HG03135 (cell line): ENCODE measurements at regions not wholly inside any gene's neighbourhood (a gene's known extent, or its start where the extent isn't known, plus 50 kb on each side); places are given as distances from the start of the nearest gene placed in this dataset.
A peak's percentile ranks its signal among the peaks of the same experiment; 100 is the strongest.
"Not testable (repeated sequence)": the region's sequence is repeated elsewhere in the genome, so short reads cannot be mapped to it uniquely, and the experiment has no call there.

Experiments used
- ATAC-seq: cut with Tn5 transposase; IDR thresholded peaks from one replicate; pipeline ENCODE4 v1.9.1; 2021; ENCODE audit warnings: mild to moderate bottlenecking, moderate library complexity; ENCODE audit not compliant: unreplicated experiment

DNA sequence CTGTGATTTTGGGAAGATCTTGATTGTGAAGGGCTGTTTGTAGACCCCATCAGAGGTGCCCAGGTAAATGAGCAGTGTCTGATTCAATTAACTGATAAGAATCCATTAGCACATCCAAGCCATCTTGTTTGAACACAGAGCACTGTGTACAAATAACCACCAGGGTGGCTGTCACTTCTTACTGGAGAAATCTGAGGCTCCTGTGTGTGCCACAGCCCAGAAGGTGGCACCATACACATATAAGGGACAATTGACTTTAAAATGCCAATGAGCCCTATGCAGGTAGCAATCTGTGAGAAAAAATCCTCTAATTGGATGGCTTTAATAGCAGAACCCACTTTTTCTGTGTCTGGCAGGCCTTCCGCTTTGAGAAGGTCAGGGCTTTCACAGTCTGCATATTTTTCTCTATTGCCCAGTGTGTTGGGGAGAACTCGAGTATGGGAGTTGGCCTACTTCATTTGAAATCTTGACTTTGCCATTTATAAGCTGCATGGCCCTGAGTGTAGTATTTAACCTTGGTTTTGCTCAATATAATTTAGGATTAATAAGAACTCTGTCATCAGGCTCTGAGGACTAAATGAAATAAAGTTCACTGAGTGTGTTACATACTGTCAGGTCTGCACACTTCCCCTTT is 517.4 kb downstream of the CCSER2 start:
- ATAC-seq = peak; percentile 61

DNA sequence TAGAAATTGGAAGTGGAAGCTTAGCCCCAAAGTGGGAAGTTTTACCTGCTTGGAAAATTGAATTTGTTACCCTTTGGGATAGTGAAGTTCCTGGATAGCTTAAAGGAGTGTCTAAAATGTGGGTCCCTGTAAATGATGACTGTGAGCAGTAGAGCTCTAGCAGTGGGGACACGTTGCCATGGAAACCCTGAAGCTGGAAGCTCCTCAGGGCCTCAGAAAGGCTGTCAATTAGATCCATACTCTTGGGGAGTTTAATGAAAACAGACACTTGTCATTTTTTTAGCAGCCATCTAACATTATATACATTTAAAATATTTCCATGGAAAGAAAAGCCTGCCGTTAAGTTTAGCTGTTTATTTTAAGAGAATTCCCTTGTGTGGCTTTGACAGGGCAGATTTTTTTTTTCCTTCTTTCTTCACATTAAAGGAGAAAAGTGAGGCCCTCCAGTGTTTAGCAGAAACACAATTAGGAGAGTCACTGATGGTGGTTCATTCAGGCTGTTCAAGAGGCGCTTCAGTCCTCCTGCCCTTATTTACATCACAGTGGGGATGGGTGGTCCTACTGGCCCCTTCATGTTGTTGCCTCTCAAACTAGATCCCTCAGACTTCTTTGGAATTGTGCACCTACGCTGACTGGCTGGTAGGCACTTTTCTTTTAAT is 518.4 kb downstream of the CCSER2 start:
- ATAC-seq = no peak

DNA sequence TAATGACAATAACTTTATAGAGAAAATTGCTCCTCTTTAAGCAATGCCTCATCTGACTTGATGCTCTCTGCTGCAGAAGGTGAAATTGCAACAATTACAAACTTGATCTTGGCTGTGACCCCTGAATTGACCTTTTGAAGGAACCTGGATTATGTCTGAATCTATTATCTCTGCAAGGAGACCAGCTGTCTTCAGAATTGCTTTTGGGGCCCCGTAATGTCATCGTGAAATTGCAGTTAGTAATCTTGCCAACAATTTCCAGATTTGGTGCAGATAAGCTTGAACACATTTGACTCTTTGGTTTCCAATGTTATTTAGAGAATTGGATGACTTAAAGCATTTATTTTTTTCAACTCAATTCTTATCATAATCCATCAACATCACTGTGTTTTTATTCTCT is 520.6 kb downstream of the CCSER2 start:
- ATAC-seq = no peak

DNA sequence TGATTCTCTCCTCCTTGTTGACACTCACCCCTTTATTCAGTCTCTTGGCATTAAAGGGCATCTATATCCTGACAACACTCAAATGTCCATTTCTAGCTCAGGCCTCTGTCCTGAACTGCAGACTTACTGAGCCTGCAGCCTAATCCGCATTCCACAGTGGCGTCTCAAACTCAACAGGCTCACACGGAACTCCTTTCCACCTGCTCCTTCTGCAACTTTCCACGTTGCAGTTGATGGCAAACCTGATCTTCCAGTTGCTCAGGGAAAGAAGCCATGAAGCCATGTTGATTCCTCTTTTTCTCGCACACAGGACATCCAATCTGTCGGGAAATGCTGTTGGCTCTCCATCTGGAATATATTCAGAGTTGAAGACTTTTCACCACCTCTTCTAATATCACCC is 522.4 kb downstream of the CCSER2 start:
- ATAC-seq = no peak

DNA sequence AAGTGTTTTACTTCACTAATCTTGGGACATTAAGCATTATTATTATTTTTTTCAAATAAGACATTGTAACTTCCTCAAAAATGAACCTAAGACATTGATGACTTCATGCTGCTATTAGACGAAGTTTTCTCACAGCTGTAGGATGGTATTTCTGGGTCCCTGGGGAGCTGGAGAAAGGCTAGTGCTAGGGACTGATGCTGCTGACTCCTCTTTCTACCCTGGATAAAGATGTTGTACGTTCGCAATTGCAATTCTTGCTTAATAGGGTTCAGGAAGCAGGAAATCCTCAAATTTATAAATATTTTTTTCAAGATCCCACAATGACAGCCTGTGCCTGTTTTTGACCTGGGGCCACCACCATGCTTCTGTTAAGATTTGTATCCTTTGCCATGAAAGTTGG is 526.0 kb downstream of the CCSER2 start:
- no peak for ATAC-seq

DNA sequence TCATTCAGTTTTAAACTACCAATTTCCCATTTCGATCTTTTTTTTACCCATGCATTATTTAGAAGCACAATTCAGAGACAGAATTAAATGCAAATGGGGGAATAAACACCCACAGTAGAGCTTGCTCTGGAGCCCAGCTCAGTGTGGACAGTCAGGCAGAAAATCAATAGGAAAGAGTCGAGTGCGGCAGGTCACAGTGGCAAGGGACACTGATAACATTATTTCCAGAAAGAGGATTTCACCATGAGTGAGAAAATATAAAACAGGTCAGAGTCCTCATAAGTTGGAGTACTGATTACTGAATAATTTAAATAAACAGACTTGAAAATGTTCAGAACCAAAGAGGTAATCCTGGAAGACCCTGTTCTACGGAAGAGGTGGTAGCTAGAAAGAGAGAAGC is 532.5 kb downstream of the CCSER2 start:
- ATAC-seq = no peak

DNA sequence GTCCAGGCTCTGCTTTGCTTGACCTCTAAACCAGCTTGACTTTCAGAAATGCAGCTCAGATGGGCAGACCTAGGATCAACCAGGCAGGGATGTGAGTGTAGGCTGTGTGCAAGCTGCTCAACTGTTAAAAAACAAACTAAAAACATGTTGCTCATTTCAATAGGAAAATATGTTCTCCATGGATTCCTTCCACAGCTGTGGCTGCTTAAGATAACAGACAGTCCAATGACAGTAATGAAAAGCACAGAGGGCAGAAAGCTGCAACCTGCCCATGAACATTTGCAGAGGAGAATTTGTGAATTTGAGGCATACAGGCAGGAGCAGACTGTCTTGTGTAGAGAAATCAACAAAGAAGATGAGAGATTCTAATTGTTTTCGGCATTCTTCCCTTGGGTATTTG is 534.2 kb downstream of the CCSER2 start:
- no peak for ATAC-seq

DNA sequence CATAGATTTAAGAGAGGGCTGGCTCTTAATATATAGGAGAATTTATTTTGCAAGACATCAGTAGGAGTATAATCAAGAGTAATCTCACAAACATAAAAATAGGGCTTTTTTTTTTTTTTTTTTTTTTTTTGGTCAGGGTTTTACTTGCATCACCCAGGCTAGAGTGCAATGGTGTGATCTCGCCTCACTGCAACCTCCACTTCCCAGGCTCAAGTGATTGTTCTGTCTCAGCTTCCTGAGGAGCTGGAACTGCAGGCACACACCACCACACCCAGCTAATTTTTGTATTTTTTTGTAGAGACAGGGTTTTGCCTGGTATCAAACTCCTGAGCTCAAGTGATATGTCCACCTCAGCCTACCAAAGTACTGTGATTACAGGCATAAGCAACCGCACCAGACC is 535.3 kb downstream of the CCSER2 start:
- ATAC-seq = no peak

DNA sequence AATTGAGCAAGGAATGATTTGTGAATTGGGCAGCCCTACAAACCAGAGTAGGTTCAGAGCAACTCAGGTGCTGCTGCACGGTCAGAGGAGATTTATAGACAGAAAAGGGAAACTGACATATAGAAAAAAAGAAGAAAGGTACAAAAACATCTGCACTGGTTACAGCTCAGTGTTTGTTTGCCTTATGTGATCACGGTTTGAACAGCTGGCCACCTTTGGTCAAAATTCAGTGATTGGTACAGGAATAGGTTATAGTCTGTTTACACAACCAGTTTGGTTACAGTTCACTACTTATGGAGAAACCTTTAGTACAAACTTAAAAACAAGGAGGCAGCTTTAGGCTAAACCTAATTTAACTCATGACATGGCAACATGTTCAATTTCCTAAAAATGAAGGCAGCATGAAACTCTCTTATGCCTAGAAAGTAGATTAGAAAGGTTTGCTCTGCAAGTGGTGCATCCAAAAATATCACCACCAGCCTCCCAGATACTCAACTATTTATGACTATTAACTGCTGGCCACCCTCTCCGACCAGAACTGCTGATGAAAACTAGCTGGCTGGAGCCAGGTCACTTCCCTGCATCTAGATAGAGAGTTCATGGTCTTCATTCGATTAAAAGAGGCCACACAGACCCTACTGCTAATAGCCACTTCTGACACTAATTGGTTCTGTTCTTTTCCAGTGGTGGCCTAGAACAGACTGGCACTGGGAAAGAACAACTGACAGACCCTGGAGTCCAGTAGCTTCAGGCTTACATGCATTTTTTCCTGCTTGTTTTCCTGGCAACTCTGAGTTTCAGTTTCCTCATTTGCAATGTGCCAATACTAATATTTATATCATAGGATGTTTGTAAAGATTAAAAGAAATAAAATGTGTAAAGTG is 548.0 kb downstream of the CCSER2 start:
- ATAC-seq = no peak

DNA sequence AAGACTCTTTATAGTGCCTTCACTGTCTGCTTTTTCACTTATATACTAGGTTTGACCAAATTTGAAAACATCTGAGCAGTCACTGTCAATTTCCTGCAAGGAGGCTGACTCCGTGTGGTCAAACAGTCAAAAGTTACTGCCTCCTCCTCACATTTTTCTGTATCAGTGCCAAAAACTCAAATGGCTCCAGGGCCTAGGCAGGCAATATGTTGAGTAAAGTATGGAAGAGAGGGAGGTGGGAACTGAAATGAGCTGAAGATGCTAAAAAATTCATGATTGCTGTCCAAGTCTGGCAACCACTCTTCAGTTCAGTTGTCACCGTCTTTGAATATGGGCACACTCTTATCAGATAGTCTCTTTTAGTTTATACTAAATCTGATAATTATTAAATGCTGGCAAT is 551.6 kb downstream of the CCSER2 start:
- no peak for ATAC-seq

DNA sequence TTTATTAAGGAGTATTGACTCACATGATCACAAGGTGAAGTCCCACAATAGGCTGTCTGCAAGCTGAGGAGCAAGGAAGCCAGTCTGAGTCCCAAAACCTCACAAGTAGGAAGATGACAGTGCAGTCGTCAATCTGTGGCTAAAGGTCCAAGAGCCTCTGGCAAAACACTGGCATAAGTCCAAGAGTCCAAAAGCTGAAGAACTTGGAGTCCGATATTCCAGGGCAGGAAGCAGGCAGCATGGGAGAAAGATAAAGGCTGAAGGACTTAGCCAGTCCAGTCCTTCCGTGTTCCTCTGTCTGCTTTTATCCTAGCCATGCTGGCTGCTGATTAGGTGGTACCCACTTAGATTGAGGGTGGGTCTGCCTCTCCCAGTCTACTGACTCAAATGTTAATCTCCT is 553.3 kb downstream of the CCSER2 start:
- ATAC-seq = not testable (repeated sequence)

DNA sequence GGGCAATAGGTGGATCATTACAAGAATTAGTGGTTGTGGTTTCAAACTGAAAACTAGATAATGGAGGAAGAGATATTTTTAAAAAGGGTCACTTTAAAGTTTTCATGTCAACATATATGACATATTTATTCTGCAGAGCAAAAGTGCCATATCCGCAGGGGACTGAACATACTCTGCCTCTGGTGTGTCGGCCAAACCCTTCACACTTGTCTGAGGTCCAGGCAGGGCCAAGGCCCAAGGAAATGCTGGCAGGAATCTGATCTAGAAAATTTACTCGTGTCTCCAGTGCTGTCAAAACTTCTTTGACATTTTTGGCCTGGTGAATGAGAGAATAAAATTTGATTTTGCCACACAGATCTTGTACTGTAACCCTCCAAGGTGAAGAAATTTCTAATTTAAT is 562.3 kb downstream of the CCSER2 start:
- ATAC-seq = no peak

DNA sequence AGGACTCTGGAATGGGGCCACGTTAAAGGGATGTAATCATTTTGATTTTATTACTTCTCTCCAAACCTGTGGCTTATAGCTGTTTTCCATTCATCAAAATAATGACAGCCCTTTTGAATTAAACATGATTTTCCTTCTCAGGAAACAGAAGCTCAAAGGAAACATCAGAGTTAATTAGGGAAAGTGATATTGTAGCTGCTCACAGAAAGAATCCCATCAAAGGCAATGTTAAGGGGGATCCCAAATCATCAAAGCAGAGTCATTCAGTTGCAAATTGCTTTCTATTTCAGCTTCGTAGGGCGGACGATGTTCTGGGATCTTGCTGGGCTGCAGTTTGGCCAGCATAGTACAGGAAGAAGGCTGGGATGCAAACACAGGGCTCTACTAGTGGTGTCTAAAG is 563.2 kb downstream of the CCSER2 start:
- ATAC-seq = no peak

DNA sequence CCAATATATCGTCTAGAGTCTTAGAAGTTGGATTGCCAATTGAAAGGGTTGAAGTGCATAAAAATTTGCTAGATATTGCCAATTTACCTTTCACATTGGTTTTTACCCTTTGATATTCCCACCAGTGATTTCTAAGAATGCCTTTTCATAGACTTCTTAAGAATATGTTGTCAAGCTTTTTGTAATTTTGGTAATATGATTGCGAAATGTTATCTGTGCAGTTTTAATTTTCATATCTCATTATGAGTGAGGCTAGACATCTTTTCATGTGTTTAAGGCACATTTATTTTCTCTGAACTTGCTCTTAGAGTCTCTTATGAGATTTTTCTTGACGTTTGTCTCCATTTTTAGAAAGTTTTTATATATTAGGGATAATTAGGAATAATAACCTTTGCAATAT is 567.2 kb downstream of the CCSER2 start:
- no peak for ATAC-seq

DNA sequence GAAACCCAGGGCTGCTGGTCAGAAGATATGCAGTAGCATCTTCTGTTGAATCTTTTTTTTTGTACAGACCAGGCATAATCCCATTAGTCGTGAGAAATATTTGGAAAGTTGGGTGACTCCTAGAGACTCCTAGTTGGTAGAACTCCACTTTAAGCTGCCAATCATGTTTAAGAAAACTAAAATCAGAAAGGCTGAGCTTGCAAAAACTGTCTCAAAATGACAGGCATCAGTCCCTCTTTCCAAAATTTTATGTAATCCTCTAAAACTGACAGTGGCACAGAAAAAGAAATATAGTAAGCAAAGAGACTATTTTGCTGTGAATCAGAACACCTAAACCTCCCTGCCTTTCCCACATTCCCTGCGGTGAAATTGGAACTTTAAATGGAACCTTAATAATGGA is 568.5 kb downstream of the CCSER2 start:
- no peak for ATAC-seq

DNA sequence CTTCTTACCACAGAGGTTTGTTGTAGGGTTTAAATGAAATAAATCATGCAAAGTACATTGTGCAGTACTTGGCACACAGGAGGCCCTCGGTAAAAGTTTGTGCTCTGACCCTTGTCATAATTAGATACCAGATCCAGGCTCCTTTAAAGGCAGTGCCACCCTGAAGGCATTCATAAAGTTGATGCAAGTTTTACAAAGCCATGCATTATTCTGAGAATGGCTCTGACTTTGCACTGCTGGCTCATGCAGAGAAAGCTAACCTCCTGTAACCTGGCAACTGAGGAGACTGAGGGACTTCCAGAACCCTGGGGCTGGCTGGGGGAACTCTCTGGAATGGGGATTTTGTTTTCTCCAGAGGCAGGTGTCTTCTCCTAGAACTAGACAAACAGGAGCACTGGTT is 570.9 kb downstream of the CCSER2 start:
- no peak for ATAC-seq

DNA sequence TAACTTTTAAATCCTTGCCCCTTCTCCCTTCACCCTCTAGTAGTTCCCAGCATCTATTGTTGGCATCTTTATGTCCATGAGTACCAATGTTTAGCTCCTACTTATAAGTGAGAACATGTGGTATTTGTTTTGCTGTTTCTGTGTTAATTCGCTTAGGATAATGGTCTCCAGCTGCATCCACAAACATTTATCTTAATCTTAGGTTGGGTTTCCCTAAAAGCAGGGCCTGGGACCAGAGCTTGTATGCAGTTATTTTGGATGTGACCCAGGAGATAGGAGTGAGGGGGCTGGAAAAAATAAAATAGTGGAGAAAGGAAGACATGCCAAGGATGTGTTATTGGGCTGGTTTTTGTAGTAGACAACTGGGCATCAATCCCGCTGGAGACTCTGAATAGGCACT is 571.8 kb downstream of the CCSER2 start:
- ATAC-seq = no peak

DNA sequence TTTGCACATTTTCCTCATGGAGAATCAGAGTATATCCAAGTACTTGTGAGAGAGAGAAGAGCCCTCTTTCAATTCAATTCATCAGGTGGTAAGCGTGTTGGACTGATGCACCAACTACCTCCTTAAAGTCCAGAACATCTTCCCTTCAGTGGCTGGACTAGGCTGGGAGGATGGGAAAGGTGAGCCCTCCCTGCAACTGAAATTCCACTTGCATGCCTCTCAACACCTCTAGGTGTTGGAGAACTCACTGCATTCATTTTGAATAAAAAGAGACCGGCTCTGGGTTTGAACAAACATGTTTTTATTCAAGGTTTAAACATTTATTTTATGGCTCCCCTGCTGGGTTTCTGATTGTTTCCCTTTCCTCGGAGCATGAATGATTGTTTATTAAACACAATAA is 573.5 kb downstream of the CCSER2 start:
- no peak for ATAC-seq

DNA sequence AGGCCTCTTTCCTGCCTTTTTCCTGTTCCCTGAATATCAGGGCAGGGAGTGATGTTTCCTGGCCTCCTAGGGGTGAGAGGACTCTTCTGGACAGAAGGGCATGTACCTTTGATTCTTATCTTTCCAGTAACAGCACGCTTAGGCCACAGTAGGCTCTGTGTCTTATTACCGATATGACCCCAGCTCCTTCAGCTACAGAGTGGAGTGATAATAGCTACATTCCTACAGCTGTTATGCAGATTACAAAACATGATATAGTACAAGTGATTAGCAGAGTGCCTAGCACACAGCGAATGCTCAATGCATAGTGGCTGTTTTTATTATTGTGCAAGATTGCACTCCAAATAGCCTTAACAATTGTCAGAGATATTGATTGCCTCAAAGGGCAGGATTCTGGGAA is 574.2 kb downstream of the CCSER2 start:
- ATAC-seq = no peak

DNA sequence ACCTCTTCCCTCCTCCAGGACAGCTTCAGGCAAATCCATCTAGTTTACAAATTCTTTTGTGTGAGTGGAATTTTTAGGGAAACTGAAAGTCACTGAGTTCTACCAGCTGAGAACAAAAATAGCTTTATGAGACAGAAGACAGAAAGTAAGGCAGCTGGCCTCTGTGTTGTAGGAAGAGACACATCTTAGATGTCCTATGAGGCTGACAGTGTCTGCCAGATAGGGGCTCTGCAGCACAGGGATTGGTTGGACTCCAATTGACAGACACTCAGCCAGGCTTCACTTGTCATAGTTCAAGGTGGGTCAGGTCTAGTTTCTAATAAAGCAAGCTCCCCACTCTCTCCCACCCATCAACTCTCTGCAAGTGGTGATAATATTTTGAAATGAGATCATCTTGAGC is 574.9 kb downstream of the CCSER2 start:
- ATAC-seq = no peak

DNA sequence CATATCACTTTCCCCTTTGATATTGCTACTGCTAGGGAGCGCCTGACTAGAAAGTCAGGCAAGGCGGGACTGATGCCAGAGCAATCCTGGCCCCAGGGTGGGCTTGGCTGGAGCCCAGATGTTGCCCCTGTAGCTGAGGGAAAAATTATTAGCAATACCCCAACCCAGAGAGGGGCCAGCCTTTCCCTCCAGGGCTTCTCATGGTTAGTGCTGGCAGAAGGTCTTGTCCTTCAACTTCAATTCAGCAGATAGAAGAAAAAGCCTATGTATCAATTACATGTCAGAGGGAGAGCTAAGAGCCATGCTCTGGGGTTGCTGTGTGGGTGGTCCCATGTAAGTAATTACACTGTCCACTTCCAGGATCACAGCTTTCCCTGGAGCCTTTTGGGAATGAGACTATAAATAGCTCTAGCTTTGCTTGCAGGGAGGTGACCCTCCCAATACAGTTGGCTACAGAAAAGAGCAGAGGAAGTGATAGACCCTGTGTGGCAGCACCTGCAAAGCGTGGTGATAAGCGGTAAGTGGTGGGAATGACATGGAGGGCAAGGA is 579.1 kb downstream of the CCSER2 start:
- ATAC-seq = no peak

DNA sequence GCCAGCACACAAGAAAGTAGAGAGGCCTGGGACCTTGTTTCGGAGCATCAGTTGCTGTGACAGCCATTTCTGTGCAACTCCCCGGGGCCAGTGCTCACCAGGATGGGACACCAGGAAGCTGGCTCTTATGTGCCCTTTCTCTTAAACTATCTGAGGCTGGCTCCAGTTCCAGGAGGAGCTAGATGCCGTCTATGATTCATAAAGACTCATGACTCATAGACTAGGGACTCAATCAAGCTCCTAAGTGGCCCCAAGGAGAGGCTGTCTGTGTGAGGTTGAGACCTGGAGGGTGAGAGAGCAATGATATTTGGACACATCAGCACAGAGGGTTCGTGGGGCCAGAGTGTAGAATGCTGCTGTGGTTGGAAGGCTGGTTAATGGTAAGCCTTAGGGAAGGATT is 580.1 kb downstream of the CCSER2 start:
- no peak for ATAC-seq
